Peyer's patch (tissue), 4 donors: ENCODE measurements at regions not wholly inside any gene's neighbourhood (a gene's known extent, or its start where the extent isn't known, plus 50 kb on each side); places are given as distances from the start of the nearest gene placed in this dataset.

ENCODE experiments used
- POLR2A ChIP-seq, 2 donors: fragments of 450-650 bp; IDR thresholded peaks; one replicate each; pipeline ENCODE4 v1.5.1; 2017; ENCODE audit warnings: antibody characterized with exemption in 2 of 2, mild to moderate bottlenecking in 2 of 2, moderate library complexity in 2 of 2
- TF ChIP-seq, protein P1 (sequence below), 6 experiments: fragments of 450-650 bp in 4 of 6; fragments of 200-600 bp in 2 of 6; sonication (generic) in 1 of 6; IDR thresholded peaks; one replicate each; pipeline ENCODE4 v1.5.1; 2017 to 2019; ENCODE audit warnings: antibody characterized with exemption in 6 of 6, mild to moderate bottlenecking in 3 of 6, moderate library complexity in 1 of 6

GRCh38 chr7:46450886-46451285, 529.8 kb upstream of the IGFBP3 start:
- TF ChIP-seq, protein P1, sequence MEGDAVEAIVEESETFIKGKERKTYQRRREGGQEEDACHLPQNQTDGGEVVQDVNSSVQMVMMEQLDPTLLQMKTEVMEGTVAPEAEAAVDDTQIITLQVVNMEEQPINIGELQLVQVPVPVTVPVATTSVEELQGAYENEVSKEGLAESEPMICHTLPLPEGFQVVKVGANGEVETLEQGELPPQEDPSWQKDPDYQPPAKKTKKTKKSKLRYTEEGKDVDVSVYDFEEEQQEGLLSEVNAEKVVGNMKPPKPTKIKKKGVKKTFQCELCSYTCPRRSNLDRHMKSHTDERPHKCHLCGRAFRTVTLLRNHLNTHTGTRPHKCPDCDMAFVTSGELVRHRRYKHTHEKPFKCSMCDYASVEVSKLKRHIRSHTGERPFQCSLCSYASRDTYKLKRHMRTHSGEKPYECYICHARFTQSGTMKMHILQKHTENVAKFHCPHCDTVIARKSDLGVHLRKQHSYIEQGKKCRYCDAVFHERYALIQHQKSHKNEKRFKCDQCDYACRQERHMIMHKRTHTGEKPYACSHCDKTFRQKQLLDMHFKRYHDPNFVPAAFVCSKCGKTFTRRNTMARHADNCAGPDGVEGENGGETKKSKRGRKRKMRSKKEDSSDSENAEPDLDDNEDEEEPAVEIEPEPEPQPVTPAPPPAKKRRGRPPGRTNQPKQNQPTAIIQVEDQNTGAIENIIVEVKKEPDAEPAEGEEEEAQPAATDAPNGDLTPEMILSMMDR (IDR thresholded peaks at IDR 0.05) = no peak
- TF ChIP-seq POLR2A (IDR thresholded peaks at IDR 0.05) = no peak
